OCI-LY7 (cell line): ENCODE measurements at regions not wholly inside any gene's neighbourhood (a gene's known extent, or its start where the extent isn't known, plus 50 kb on each side); places are given as distances from the start of the nearest gene placed in this dataset.

ENCODE experiments used
- BruUV-seq: library from RNA; stranded (reverse); fragments of 400-500 nt; replicated peaks from 2 replicates; lab custom pipeline; 2021; lab: Mats Ljungman, UMichigan
- CTCF ChIA-PET: fragments of 300-600 bp; sonication (Branson Sonifier 250); formaldehyde crosslinking; loops from one replicate; lab custom pipeline; 2022; ENCODE audit warnings: antibody characterized with exemption; ENCODE audit not compliant: unreplicated experiment; lab: Charles Lee
- POLR2A ChIA-PET: fragments of 300-600 bp; sonication (Branson Sonifier 250); formaldehyde crosslinking; loops from one replicate; lab custom pipeline; 2022; ENCODE audit warnings: antibody characterized with exemption; lab: Charles Lee
- DNase-seq: peaks from one replicate; pipeline ENCODE4 v3.0.0-alpha.2; 2015; ENCODE audit warnings: low spot score
- H2AFZ ChIP-seq: fragments of 200-600 bp; sonication (generic), shearing (Covaris generic); 2 replicates; pipeline ENCODE4 v1.6.1; 2014; ENCODE audit warnings: mild to moderate bottlenecking, antibody characterized with exemption, low read length, moderate library complexity
- H3K27ac ChIP-seq: fragments of 200-600 bp; sonication (generic); 2 replicates; pipeline ENCODE4 v1.5.1; 2014; ENCODE audit warnings: mixed run types, low read depth, mild to moderate bottlenecking, moderate library complexity, low read length, inconsistent platforms; ENCODE audit not compliant: poor library complexity, severe bottlenecking
- H3K36me3 ChIP-seq: fragments of 200-600 bp; sonication (generic); 2 replicates; pipeline ENCODE4 v1.6.1; 2014; ENCODE audit warnings: mild to moderate bottlenecking, antibody characterized with exemption, low read length, moderate library complexity, mixed read lengths; ENCODE audit not compliant: insufficient read depth
- H3K4me1 ChIP-seq: fragments of 200-600 bp; sonication (generic); 2 replicates; pipeline ENCODE4 v1.5.1; 2014; ENCODE audit warnings: mild to moderate bottlenecking, low read length; ENCODE audit not compliant: insufficient read depth, poor library complexity, severe bottlenecking
- H3K4me2 ChIP-seq: fragments of 200-600 bp; sonication (generic); 2 replicates; pipeline ENCODE4 v1.6.1; 2014; ENCODE audit warnings: mild to moderate bottlenecking, low read length
- H3K4me3 ChIP-seq: fragments of 200-600 bp; sonication (generic); 2 replicates; pipeline ENCODE4 v1.5.1; 2014; ENCODE audit warnings: mild to moderate bottlenecking, low read depth, low read length; ENCODE audit not compliant: poor library complexity, severe bottlenecking
- H3K79me2 ChIP-seq: fragments of 200-600 bp; sonication (generic); 2 replicates; pipeline ENCODE4 v1.6.1; 2016; ENCODE audit warnings: low read depth, mild to moderate bottlenecking, low read length, moderate library complexity, mixed read lengths; ENCODE audit not compliant: insufficient read depth
- H3K9me2 ChIP-seq: fragments of 200-600 bp; sonication (generic); 2 replicates; pipeline ENCODE4 v1.6.1; 2016; ENCODE audit warnings: mild to moderate bottlenecking, low read length, mixed read lengths; ENCODE audit not compliant: insufficient read depth
- H3K9me3 ChIP-seq: fragments of 200-600 bp; sonication (generic); 2 replicates; pipeline ENCODE4 v1.6.1; 2014; ENCODE audit warnings: mild to moderate bottlenecking, mixed run types, low read length, mixed read lengths
- H4K20me1 ChIP-seq: fragments of 200-600 bp; sonication (generic); 2 replicates; pipeline ENCODE4 v1.6.1; 2014; ENCODE audit warnings: mild to moderate bottlenecking, antibody characterized with exemption, low read length, moderate library complexity, mixed read lengths; ENCODE audit not compliant: insufficient read depth
- EZH2phosphoT487 ChIP-seq: fragments of 200-600 bp; sonication (generic); IDR thresholded peaks from 2 replicates; pipeline ENCODE4 v1.6.1; 2018; ENCODE audit warnings: low read depth, borderline replicate concordance, mild to moderate bottlenecking, mixed run types, antibody characterized with exemption, low read length, moderate library complexity, mixed read lengths
- intact Hi-C: fragments of 100-400 bp; cut with micrococcal nuclease; formaldehyde crosslinking; loops from one replicate; pipeline ENCODE4 v1.10.0; 2022; ENCODE audit not compliant: unreplicated experiment
- TF ChIP-seq, protein P1 (sequence below): fragments of 200-600 bp; sonication (generic); conservative IDR thresholded peaks from 2 replicates; pipeline ENCODE4 v1.5.1; 2014; ENCODE audit warnings: mild to moderate bottlenecking, antibody characterized with exemption, low read length, moderate library complexity, mixed read lengths

DNA sequence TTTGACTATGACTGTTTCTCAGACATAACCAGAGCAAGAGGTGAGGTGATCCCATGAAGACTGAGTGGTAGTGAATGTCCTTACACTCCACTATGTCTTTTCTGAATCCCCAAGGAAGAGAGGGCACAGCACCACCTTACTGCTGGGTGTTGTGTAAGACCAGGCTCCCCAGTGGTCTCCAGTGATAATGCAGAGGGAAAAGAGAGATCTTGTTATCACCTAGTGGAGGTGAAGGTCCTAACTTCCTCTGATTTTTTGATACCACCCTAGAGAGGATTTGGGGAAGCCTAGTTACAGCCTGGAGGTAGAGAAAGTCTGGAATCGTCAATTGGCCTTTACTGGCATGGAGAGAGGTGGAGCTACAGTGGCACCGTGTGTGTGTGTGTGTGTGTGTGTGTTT lies 288.0 kb upstream of the BCHE start:
- intact Hi-C loops, result no loop called here
- Histone ChIP-seq H3K4me2 (no peak overlapping the region), H3K36me3 (no peaks in the 10 kb centered on the region), H3K4me3 (no peak overlapping the region), H3K9me2 (no peaks in the 10 kb centered on the region), H3K79me2 (no peaks in the 10 kb centered on the region), H2AFZ (no peak overlapping the region), H3K4me1 (no peaks in the 10 kb centered on the region), H3K9me3 (no peaks in the 10 kb centered on the region), H3K27ac (no peak overlapping the region), H4K20me1 (no peaks in the 10 kb centered on the region)
- BruUV-seq, result no TSS peak
- POLR2A ChIA-PET, result no interaction called here
- CTCF ChIA-PET, result no interaction called here
- TF ChIP-seq EZH2phosphoT487, result no peak
- TF ChIP-seq, protein P1, sequence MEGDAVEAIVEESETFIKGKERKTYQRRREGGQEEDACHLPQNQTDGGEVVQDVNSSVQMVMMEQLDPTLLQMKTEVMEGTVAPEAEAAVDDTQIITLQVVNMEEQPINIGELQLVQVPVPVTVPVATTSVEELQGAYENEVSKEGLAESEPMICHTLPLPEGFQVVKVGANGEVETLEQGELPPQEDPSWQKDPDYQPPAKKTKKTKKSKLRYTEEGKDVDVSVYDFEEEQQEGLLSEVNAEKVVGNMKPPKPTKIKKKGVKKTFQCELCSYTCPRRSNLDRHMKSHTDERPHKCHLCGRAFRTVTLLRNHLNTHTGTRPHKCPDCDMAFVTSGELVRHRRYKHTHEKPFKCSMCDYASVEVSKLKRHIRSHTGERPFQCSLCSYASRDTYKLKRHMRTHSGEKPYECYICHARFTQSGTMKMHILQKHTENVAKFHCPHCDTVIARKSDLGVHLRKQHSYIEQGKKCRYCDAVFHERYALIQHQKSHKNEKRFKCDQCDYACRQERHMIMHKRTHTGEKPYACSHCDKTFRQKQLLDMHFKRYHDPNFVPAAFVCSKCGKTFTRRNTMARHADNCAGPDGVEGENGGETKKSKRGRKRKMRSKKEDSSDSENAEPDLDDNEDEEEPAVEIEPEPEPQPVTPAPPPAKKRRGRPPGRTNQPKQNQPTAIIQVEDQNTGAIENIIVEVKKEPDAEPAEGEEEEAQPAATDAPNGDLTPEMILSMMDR, result no peak
- no peak for DNase-seq

GRCh38 chr3:166123576-166123975 lies 286.4 kb upstream of the BCHE start:
- no peak overlapping the region for H3K4me3 ChIP-seq
- H3K4me1 ChIP-seq, result no peaks in the 10 kb centered on the region
- no peaks in the 10 kb centered on the region for H3K36me3 ChIP-seq
- ChIA-PET POLR2A (no interaction called here), CTCF (no interaction called here)
- H2AFZ ChIP-seq, result no peak overlapping the region
- intact Hi-C loops, result no loop called here
- no peaks in the 10 kb centered on the region for H3K79me2 ChIP-seq
- no peaks in the 10 kb centered on the region for H3K9me3 ChIP-seq
- no peak for DNase-seq
- BruUV-seq, result no TSS peak
- TF ChIP-seq, protein P1, result no peak
- TF ChIP-seq EZH2phosphoT487, result no peak
- H3K9me2 ChIP-seq, result no peaks in the 10 kb centered on the region
- no peak overlapping the region for H3K27ac ChIP-seq
- H3K4me2 ChIP-seq, result no peak overlapping the region
- H4K20me1 ChIP-seq, result no peaks in the 10 kb centered on the region

- Histone ChIP-seq H2AFZ (no peak overlapping the region), H3K27ac (no peak overlapping the region), H3K4me1 (no peaks in the 10 kb centered on the region), H3K4me3 (no peak overlapping the region), H3K9me2 (no peaks in the 10 kb centered on the region), H4K20me1 (no peaks in the 10 kb centered on the region), H3K79me2 (no peaks in the 10 kb centered on the region), H3K9me3 (no peaks in the 10 kb centered on the region), H3K36me3 (no peaks in the 10 kb centered on the region), H3K4me2 (no peak overlapping the region)
- no peak for DNase-seq
- intact Hi-C loops, result no loop called here
- ChIA-PET CTCF (no interaction called here), POLR2A (no interaction called here)
- TF ChIP-seq, protein P1, result no peak
- TF ChIP-seq EZH2phosphoT487, result no peak
- BruUV-seq, result no TSS peak
Observed at GRCh38 chr3:166123088-166123487, 285.9 kb upstream of the BCHE start.
